ENCODE measurements at regions not wholly inside any gene's neighbourhood (a gene's known extent, or its start where the extent isn't known, plus 50 kb on each side); places are given as distances from the start of the nearest gene placed in this dataset.
A peak's percentile ranks its signal among the peaks of the same experiment; 100 is the strongest.

DNA sequence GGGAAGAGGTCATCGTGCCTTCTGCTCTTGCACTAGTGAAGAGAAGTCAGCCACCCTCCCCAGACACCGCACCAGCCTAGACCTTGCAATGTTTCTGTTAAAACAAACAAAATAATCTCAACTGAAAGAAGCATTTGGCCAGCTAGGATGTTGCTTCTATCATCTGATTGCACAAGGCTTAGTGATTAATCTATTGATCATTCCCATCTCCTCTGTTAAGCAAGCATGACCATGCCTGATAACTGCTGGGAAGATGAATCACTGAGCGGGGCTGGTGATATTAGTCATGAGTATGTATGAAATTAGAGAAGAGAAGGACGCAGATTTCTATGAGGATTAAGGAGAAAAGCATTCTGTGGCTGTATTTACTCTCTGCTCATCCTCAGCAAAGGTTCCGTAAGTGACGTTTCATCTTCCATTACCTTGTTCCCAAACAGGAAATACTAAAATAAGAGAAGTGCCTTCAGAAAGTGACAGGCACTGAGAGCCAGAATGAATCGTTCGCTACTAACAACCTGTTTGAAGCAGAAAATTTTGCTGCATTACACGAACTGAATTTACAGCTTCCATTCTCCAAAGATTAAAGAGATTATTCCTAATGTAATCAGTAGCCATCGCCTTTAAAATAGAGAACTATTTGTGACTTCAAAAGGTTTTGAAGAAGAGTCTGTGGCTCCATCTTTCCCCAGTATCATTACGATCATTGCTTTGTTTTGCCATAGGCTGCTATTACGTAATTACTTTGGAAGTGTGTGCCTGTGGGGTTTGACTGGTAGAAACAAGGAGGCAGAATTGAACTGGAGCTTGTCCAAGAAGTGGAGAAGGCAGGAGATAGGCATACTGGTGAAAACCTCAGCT is 219.1 kb downstream of the MED10 start:
- H4K20me1 ChIP-seq (ENCODE audit: insufficient read depth) = no peaks in the 10 kb centered on the region
- no peaks in the 10 kb centered on the region for H3K9me2 ChIP-seq (ENCODE audit: insufficient read depth)
- H3F3A ChIP-seq (ENCODE audit: insufficient read depth) = peaks cover 29% of the 10 kb centered on the region
- peak overlapping the region; percentile 52 for H3K4me3 ChIP-seq
- no peaks in the 10 kb centered on the region for H3K27me3 ChIP-seq (replicated peaks; ENCODE audit: insufficient read depth)
- H2AFZ ChIP-seq = peak overlapping the region; percentile 61
- no peaks in the 10 kb centered on the region for H3K79me2 ChIP-seq (ENCODE audit: insufficient read depth)
- H3K9ac ChIP-seq = peak overlapping the region; percentile 59
- no peaks in the 10 kb centered on the region for H3K9me3 ChIP-seq (ENCODE audit: low read depth)
- peaks cover 21% of the 10 kb centered on the region for H3K4me1 ChIP-seq (ENCODE audit: insufficient read depth)
- WGBS, 2 experiments (ENCODE audit: low coverage in 1 of 2, low lambda C conversion rate in 2 of 2, missing lambda C conversion rate in 2 of 2) = 20 to 24% methylated on average over 12 of the region's 12 CpGs
- peak overlapping the region; percentile 89 for H3K27ac ChIP-seq
- no peaks in the 10 kb centered on the region for H3K36me3 ChIP-seq (ENCODE audit: low read depth)
- TF ChIP-seq EZH2phosphoT487 (IDR thresholded peaks at IDR 0.05; ENCODE audit: insufficient read depth, low read depth) (no peak), EZH2 (IDR thresholded peaks at IDR 0.05; ENCODE audit: insufficient read depth, poor library complexity, severe bottlenecking) (no peak)
- in situ Hi-C loops (cut with MboI) = no loop called here
- peak overlapping the region; percentile 69 for H3K4me2 ChIP-seq (ENCODE audit: unreplicated experiment)
- DNase-seq = peak; percentile 96

DNA sequence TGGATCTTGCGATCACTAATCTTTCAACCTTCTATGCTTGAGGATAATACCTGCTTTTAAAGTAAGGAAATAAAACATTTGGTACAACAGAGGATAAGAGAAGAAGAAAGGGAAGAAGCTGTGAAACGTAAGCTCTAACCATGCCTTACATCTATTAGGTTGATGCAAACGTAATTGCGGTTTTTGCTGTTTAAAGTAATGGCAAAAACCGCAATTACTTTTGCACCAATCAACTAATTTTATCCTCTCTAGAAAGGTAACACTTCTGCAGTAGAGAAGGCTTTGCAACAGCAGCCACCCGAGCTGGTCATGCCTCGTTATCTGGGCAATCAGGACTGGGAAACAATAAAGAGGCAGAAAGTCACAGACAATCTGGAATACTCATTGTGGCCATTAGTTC is 224.1 kb downstream of the MED10 start:
- no peaks in the 10 kb centered on the region for H4K20me1 ChIP-seq (ENCODE audit: insufficient read depth)
- H3K4me2 ChIP-seq (ENCODE audit: unreplicated experiment) = no peak overlapping the region
- no peak overlapping the region for H3K4me3 ChIP-seq
- peaks cover 15% of the 10 kb centered on the region for H3F3A ChIP-seq (ENCODE audit: insufficient read depth)
- H3K36me3 ChIP-seq (ENCODE audit: low read depth) = no peaks in the 10 kb centered on the region
- H3K9me3 ChIP-seq (ENCODE audit: low read depth) = no peaks in the 10 kb centered on the region
- no peak for TF ChIP-seq EZH2phosphoT487 (IDR thresholded peaks at IDR 0.05; ENCODE audit: insufficient read depth, low read depth)
- no peak overlapping the region for H3K9ac ChIP-seq
- no peaks in the 10 kb centered on the region; the same call in 1 of the 2 replicates for H3K27me3 ChIP-seq (replicated peaks; ENCODE audit: insufficient read depth)
- no peak overlapping the region for H3K27ac ChIP-seq
- H3K79me2 ChIP-seq (ENCODE audit: insufficient read depth) = no peaks in the 10 kb centered on the region
- H3K4me1 ChIP-seq (ENCODE audit: insufficient read depth) = peaks cover 8% of the 10 kb centered on the region; the same call in 1 of the 2 replicates
- no peak overlapping the region for H2AFZ ChIP-seq
- in situ Hi-C loops (cut with MboI) = no loop called here
- 51 to 57% methylated on average over 7 of the region's 7 CpGs for WGBS, 2 experiments (ENCODE audit: low coverage in 1 of 2, low lambda C conversion rate in 2 of 2, missing lambda C conversion rate in 2 of 2)
- no peaks in the 10 kb centered on the region for H3K9me2 ChIP-seq (ENCODE audit: insufficient read depth)
- no peak for DNase-seq

DNA sequence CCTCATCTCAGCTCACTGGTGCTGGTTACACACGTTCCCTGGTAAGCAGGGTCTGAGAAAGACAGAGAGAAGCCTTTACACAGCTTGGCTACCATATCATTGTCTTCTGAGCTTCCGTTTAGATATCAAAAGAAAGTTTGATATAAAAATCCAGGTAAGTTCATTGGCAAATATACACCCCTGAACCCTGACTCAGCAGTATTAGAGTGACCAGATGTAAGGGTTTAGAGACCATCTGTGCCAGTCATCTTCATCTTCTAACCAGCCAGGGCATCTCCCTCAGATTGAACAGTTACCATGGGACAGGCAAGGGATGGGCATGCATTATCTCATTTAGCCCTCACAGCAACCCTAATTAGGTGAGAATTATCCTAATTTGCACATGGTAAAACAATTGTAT is 232.1 kb downstream of the MED10 start:
- Histone ChIP-seq H3K9me3 (ENCODE audit: low read depth) (no peaks in the 10 kb centered on the region), H3K9ac (no peak overlapping the region), H3F3A (ENCODE audit: insufficient read depth) (no peaks in the 10 kb centered on the region), H3K4me2 (ENCODE audit: unreplicated experiment) (no peak overlapping the region), H3K27me3 (replicated peaks; ENCODE audit: insufficient read depth) (no peaks in the 10 kb centered on the region; the same call in none of the 2 replicates), H2AFZ (no peak overlapping the region), H3K79me2 (ENCODE audit: insufficient read depth) (no peaks in the 10 kb centered on the region), H4K20me1 (ENCODE audit: insufficient read depth) (no peaks in the 10 kb centered on the region), H3K9me2 (ENCODE audit: insufficient read depth) (no peaks in the 10 kb centered on the region), H3K27ac (no peak overlapping the region), H3K36me3 (ENCODE audit: low read depth) (no peaks in the 10 kb centered on the region), H3K4me3 (no peak overlapping the region), H3K4me1 (ENCODE audit: insufficient read depth) (no peaks in the 10 kb centered on the region)
- in situ Hi-C loops (cut with MboI) = no loop called here
- TF ChIP-seq EZH2phosphoT487 (IDR thresholded peaks at IDR 0.05; ENCODE audit: insufficient read depth, low read depth) (no peak), EZH2 (IDR thresholded peaks at IDR 0.05; ENCODE audit: insufficient read depth, poor library complexity, severe bottlenecking) (no peak)
- WGBS, 2 experiments (ENCODE audit: low coverage in 1 of 2, low lambda C conversion rate in 2 of 2, missing lambda C conversion rate in 2 of 2) = 30 to 41% methylated on average over 2 of the region's 2 CpGs
- DNase-seq = no peak

DNA sequence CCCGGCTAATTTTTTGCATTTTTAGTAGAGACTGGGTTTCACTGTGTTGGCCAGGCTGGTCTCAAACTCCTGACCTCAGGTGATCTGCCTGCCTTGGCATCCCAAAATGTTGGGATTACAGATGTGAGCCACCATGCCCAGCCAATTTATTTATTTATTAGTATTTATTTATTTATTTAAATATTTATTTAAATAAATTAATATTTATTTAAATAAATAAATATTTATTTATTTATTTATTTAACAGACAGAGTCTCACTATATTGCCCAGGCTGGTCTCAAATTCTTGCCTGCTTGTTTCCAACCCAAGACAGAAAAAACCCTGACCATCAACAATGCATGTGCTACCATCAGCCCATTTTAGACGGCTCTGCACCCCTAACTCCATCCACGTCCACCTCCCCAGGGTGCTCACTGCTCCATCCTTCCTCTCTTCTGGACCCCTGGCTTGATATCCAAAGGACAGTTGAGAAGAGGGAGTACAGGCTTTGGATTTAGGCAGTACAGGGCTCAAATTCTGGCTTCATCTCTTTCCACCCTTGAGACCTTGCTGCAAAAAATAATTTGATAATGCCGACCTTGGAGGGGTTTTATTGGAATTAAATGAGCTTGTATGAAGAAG is 232.6 kb downstream of the MED10 start:
- no peak overlapping the region for H2AFZ ChIP-seq
- H3K36me3 ChIP-seq (ENCODE audit: low read depth) = no peaks in the 10 kb centered on the region
- 40 to 44% methylated on average over 4 of the region's 4 CpGs for WGBS, 2 experiments (ENCODE audit: low coverage in 1 of 2, low lambda C conversion rate in 2 of 2, missing lambda C conversion rate in 2 of 2)
- H3K79me2 ChIP-seq (ENCODE audit: insufficient read depth) = no peaks in the 10 kb centered on the region
- no peaks in the 10 kb centered on the region for H3K9me2 ChIP-seq (ENCODE audit: insufficient read depth)
- H3F3A ChIP-seq (ENCODE audit: insufficient read depth) = no peaks in the 10 kb centered on the region
- H4K20me1 ChIP-seq (ENCODE audit: insufficient read depth) = no peaks in the 10 kb centered on the region
- H3K4me3 ChIP-seq = no peak overlapping the region
- H3K27ac ChIP-seq = no peak overlapping the region
- no peak for TF ChIP-seq EZH2phosphoT487 (IDR thresholded peaks at IDR 0.05; ENCODE audit: insufficient read depth, low read depth)
- no peak for TF ChIP-seq EZH2 (IDR thresholded peaks at IDR 0.05; ENCODE audit: insufficient read depth, poor library complexity, severe bottlenecking)
- H3K9ac ChIP-seq = no peak overlapping the region
- H3K4me1 ChIP-seq (ENCODE audit: insufficient read depth) = no peaks in the 10 kb centered on the region
- no peaks in the 10 kb centered on the region for H3K9me3 ChIP-seq (ENCODE audit: low read depth)
- no peak for DNase-seq
- in situ Hi-C loops (cut with MboI) = no loop called here
- no peak overlapping the region for H3K4me2 ChIP-seq (ENCODE audit: unreplicated experiment)
- no peaks in the 10 kb centered on the region; the same call in none of the 2 replicates for H3K27me3 ChIP-seq (replicated peaks; ENCODE audit: insufficient read depth)

All from GM23248 (cell line).